GM12878 (cell line): ENCODE measurements at regions not wholly inside any gene's neighbourhood (a gene's known extent, or its start where the extent isn't known, plus 50 kb on each side); places are given as distances from the start of the nearest gene placed in this dataset.
"Not testable (repeated sequence)": the region's sequence is repeated elsewhere in the genome, so short reads cannot be mapped to it uniquely, and the experiment has no call there.

Experiments used
- ATAC-seq: fragments of 200-7000 bp; cut with Tn5 transposase; 3 replicates; pipeline ENCODE4 v1.9.1; 2020; ENCODE audit warnings: mild to moderate bottlenecking, moderate library complexity
- BruUV-seq: library from RNA; stranded (reverse); fragments of 400-500 nt; replicated peaks from 2 replicates; lab custom pipeline; 2021; lab: Mats Ljungman, UMichigan
- CTCF ChIA-PET: fragments of 300-600 bp; sonication (Branson Sonifier 250); formaldehyde crosslinking; extraction: SDS; loops from one replicate; lab custom pipeline; 2021; ENCODE audit warnings: inconsistent platforms; lab: Yijun Ruan, JAX
- POLR2A ChIA-PET: fragments of 350-600 bp; formaldehyde crosslinking; extraction: SDS; loops from one replicate; lab custom pipeline; 2021; ENCODE audit warnings: inconsistent platforms; lab: Charles Lee
- RAD21 ChIA-PET: fragments of 300-600 bp; sonication (Branson Sonifier 250); formaldehyde crosslinking; loops from one replicate; lab custom pipeline; 2023; ENCODE audit warnings: antibody characterized with exemption; ENCODE audit not compliant: unreplicated experiment; lab: Charles Lee
- SMC1A ChIA-PET: fragments of 300-600 bp; sonication (Branson Sonifier 250); formaldehyde crosslinking; loops from one replicate; lab custom pipeline; 2023; ENCODE audit not compliant: unreplicated experiment, uncharacterized antibody; lab: Charles Lee
- DNase-seq: peaks from one replicate; pipeline ENCODE4 v3.0.0-alpha.2; 2011; ENCODE audit warnings: low read depth, low spot score
- FAIRE-seq: peaks from 3 replicates; lab custom pipeline; 2011; peaks lifted over from hg19 to GRCh38; lab: Jason Lieb, UNC
- H2AFZ ChIP-seq: 2 replicates; pipeline ENCODE4 v1.6.0; 2011; ENCODE audit warnings: low read depth, low read length, control low read depth; ENCODE audit not compliant: control insufficient read depth
- H3K27ac ChIP-seq: 2 replicates; pipeline ENCODE4 v1.5.1; 2011; ENCODE audit warnings: control low read depth; ENCODE audit not compliant: control insufficient read depth, insufficient read depth
- H3K27me3 ChIP-seq, 2 experiments: replicated peaks in 1 of 2; 2 replicates each; pipeline versions ENCODE4 v1.6.0 to v1.6.1; 2011; ENCODE audit warnings: low read length in 1 of 2; ENCODE audit not compliant: control insufficient read depth in 2 of 2, insufficient read depth in 2 of 2
- H3K36me3 ChIP-seq, 2 experiments: 2 replicates each; pipeline ENCODE4 v1.5.1; 2011; ENCODE audit warnings: low read length in 1 of 2; ENCODE audit not compliant: control insufficient read depth in 2 of 2, insufficient read depth in 2 of 2
- H3K4me1 ChIP-seq: 2 replicates; pipeline ENCODE4 v1.6.1; 2011; ENCODE audit warnings: mild to moderate bottlenecking, low read length, moderate library complexity, mixed read lengths; ENCODE audit not compliant: control insufficient read depth, insufficient read depth
- H3K4me2 ChIP-seq: 2 replicates; pipeline ENCODE4 v1.6.0; 2011; ENCODE audit warnings: control low read depth; ENCODE audit not compliant: control insufficient read depth, insufficient read depth
- H3K4me3 ChIP-seq: fragments of 200-600 bp; sonication (generic); 2 replicates; pipeline ENCODE4 v1.5.1; 2016
- H3K79me2 ChIP-seq: 2 replicates; pipeline ENCODE4 v1.6.0; 2011; ENCODE audit warnings: low read length; ENCODE audit not compliant: control insufficient read depth, insufficient read depth
- H3K9ac ChIP-seq: 2 replicates; pipeline ENCODE4 v1.8.0; 2011; ENCODE audit warnings: low read length, control low read depth, mixed read lengths; ENCODE audit not compliant: control insufficient read depth, insufficient read depth
- H3K9me3 ChIP-seq: replicated peaks from 3 replicates; pipeline ENCODE4 v1.5.1; 2011; ENCODE audit warnings: mild to moderate bottlenecking, low read length; ENCODE audit not compliant: control insufficient read depth, insufficient read depth
- H4K20me1 ChIP-seq: 2 replicates; pipeline ENCODE4 v1.6.0; 2011; ENCODE audit not compliant: control insufficient read depth, insufficient read depth
- CTCF ChIP-seq, 3 experiments: IDR thresholded peaks in 2 of 3; conservative IDR thresholded peaks in 1 of 3; 2 replicates each; pipeline ENCODE4 v1.5.1; 2011; ENCODE audit warnings: low read depth in 3 of 3, low read length in 3 of 3, mild to moderate bottlenecking in 3 of 3, control low read depth in 2 of 3, moderate library complexity in 2 of 3, inconsistent platforms in 1 of 3, mixed read lengths in 1 of 3; ENCODE audit not compliant: control insufficient read depth in 2 of 3, insufficient read depth in 1 of 3; ENCODE audit errors: extremely low read depth in 1 of 3
- RAD21 ChIP-seq: IDR thresholded peaks from 2 replicates; pipeline ENCODE4 v1.6.1; 2011; ENCODE audit warnings: mild to moderate bottlenecking, low read depth, low read length, moderate library complexity; ENCODE audit not compliant: insufficient read depth
- SMC3 ChIP-seq: IDR thresholded peaks from 2 replicates; pipeline ENCODE4 v1.6.1; 2011; ENCODE audit warnings: low read length, improper control_type of control experiment, borderline replicate concordance
- YY1 ChIP-seq: IDR thresholded peaks from 2 replicates; pipeline ENCODE4 v1.6.1; 2011; ENCODE audit warnings: low read depth, mild to moderate bottlenecking, low read length
- WGBS: methylation state at CpG from one replicate; pipeline ENCODE4 v1.1.6; 2016; ENCODE audit warnings: low lambda C conversion rate; ENCODE audit not compliant: insufficient replicate concordance, insufficient coverage; ENCODE audit errors: missing lambda C conversion rate; 5-methylcytosine and 5-hydroxymethylcytosine counted together
- in situ Hi-C: fragments of 300-500 bp; cut with MboI; formaldehyde crosslinking; loops from 9 replicates; pipeline ENCODE4 v1.14.3; 2018; ENCODE audit warnings: mixed read lengths
- intact Hi-C: fragments of 100-400 bp; cut with micrococcal nuclease; formaldehyde crosslinking; loops from one replicate; pipeline ENCODE4 v1.14.2; 2022; ENCODE audit not compliant: unreplicated experiment

GRCh38 chr11:71638801-71639519, 56.3 kb upstream of the KRTAP5-11 start:
- FAIRE-seq, RAD21 ChIA-PET, H3K9ac ChIP-seq, H3K27ac ChIP-seq, SMC1A ChIA-PET, POLR2A ChIA-PET, DNase-seq, H4K20me1 ChIP-seq, H3K27me3 ChIP-seq, H3K4me1 ChIP-seq, H3K4me2 ChIP-seq, H2AFZ ChIP-seq, H3K36me3 ChIP-seq, in situ Hi-C loops, H3K79me2 ChIP-seq, H3K4me3 ChIP-seq, BruUV-seq, H3K9me3 ChIP-seq: not testable (repeated sequence)
- CTCF ChIA-PET, result interaction anchor here (0.6 kb wide), 1 partner anchor 253 kb away, joined by 3 read pairs; no protein-coding TSS in a partner anchor
- peak; percentile 61 for TF ChIP-seq RAD21
- TF ChIP-seq YY1, result peak; percentile 53; the same call in 1 of the 2 replicates
- TF ChIP-seq SMC3, result peak; percentile 67
- TF ChIP-seq CTCF (IDR thresholded peaks at IDR 0.05 in 2 of 3, conservative IDR thresholded peaks at IDR 0.05 in 1 of 3; ENCODE audit: control insufficient read depth in 2 of 3, extremely low read depth in 1 of 3, insufficient read depth in 1 of 3, low read depth in 3 of 3, low read length in 3 of 3), result peak; percentile 40 to 57 (median 55); a peak in 5 of 6 replicates
- WGBS, result 9% methylated on average over 22 of the region's 48 CpGs
- ATAC-seq, result 0 out of 3 replicates have a peak, but pooled peaks have one; percentile 41
- intact Hi-C loops, result loop anchor here (10.0 kb wide), 1 partner anchor 96 kb away; no protein-coding TSS in a partner anchor

GRCh38 chr11:71639520-71639849, 56.8 kb upstream of the KRTAP5-11 start:
- H3K4me2 ChIP-seq, H3K9me3 ChIP-seq, H4K20me1 ChIP-seq, SMC1A ChIA-PET, H3K27me3 ChIP-seq, in situ Hi-C loops, H3K79me2 ChIP-seq, H3K4me3 ChIP-seq, H3K27ac ChIP-seq, H3K9ac ChIP-seq, FAIRE-seq, H3K36me3 ChIP-seq, BruUV-seq, ATAC-seq, H3K4me1 ChIP-seq, H2AFZ ChIP-seq, DNase-seq, POLR2A ChIA-PET: not testable (repeated sequence)
- intact Hi-C loops, result loop anchor here (10.0 kb wide), 1 partner anchor 95 kb away; no protein-coding TSS in a partner anchor
- WGBS, result 4% methylated on average over 14 of the region's 32 CpGs
- RAD21 ChIA-PET, result interaction anchor here (1.4 kb wide), 1 partner anchor 93 kb away, joined by 3 read pairs; no protein-coding TSS in a partner anchor
- CTCF ChIA-PET, result interaction anchor here (0.6 kb wide), 1 partner anchor 253 kb away, joined by 3 read pairs; no protein-coding TSS in a partner anchor

GRCh38 chr11:71639916-71640315, 57.2 kb upstream of the KRTAP5-11 start:
- RAD21 ChIA-PET, result interaction anchor here (1.4 kb wide), 1 partner anchor 93 kb away, joined by 3 read pairs; no protein-coding TSS in a partner anchor
- H3K9me3 ChIP-seq, H3K4me1 ChIP-seq, H3K27ac ChIP-seq, BruUV-seq, H2AFZ ChIP-seq, H3K79me2 ChIP-seq, H3K36me3 ChIP-seq, SMC1A ChIA-PET, DNase-seq, CTCF ChIA-PET, H3K27me3 ChIP-seq, H3K9ac ChIP-seq, FAIRE-seq, H3K4me3 ChIP-seq, in situ Hi-C loops, ATAC-seq, POLR2A ChIA-PET, H4K20me1 ChIP-seq, H3K4me2 ChIP-seq: not testable (repeated sequence)
- intact Hi-C loops, result loop anchor here (10.0 kb wide), 1 partner anchor 95 kb away; no protein-coding TSS in a partner anchor
- WGBS, result 0% methylated on average over 1 of the region's 19 CpGs
